ENCODE measurements at regions not wholly inside any gene's neighbourhood (a gene's known extent, or its start where the extent isn't known, plus 50 kb on each side); places are given as distances from the start of the nearest gene placed in this dataset.

DNA sequence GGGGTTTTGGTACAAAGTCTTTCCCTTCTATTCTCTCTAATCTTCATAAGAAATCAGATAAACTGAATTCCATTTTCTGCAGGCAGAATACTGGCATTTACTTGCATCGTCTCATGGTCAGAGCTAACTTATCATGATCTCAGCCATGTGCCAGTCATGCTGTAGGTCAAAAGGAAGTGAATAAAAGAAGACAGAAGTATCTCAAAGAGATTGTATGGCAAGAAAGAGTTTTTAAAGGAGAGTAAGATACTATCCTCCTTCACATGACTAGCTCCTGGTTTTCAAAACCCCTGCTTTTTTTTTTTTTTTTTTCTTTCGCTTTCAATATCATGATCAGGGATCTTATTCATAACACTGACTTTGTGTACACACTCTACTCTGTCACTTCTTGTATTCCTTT is 398.3 kb downstream of the C6orf118 start:
- TF ChIP-seq, protein P1, sequence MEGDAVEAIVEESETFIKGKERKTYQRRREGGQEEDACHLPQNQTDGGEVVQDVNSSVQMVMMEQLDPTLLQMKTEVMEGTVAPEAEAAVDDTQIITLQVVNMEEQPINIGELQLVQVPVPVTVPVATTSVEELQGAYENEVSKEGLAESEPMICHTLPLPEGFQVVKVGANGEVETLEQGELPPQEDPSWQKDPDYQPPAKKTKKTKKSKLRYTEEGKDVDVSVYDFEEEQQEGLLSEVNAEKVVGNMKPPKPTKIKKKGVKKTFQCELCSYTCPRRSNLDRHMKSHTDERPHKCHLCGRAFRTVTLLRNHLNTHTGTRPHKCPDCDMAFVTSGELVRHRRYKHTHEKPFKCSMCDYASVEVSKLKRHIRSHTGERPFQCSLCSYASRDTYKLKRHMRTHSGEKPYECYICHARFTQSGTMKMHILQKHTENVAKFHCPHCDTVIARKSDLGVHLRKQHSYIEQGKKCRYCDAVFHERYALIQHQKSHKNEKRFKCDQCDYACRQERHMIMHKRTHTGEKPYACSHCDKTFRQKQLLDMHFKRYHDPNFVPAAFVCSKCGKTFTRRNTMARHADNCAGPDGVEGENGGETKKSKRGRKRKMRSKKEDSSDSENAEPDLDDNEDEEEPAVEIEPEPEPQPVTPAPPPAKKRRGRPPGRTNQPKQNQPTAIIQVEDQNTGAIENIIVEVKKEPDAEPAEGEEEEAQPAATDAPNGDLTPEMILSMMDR (IDR thresholded peaks at IDR 0.05; ENCODE audit: insufficient read depth, low read length, poor library complexity, severe bottlenecking) = no peak
- no peaks in the 10 kb centered on the region for H3K36me3 ChIP-seq (ENCODE audit: control insufficient read depth, insufficient read depth, low read length)
- DNase-seq (ENCODE audit: extremely low read depth, insufficient read length) = no peak
- H3K27me3 ChIP-seq (replicated peaks; ENCODE audit: control insufficient read depth, insufficient read depth, low read length) = no peaks in the 10 kb centered on the region
- no peak overlapping the region for H3K4me3 ChIP-seq (replicated peaks; ENCODE audit: low read depth, low read length)

DNA sequence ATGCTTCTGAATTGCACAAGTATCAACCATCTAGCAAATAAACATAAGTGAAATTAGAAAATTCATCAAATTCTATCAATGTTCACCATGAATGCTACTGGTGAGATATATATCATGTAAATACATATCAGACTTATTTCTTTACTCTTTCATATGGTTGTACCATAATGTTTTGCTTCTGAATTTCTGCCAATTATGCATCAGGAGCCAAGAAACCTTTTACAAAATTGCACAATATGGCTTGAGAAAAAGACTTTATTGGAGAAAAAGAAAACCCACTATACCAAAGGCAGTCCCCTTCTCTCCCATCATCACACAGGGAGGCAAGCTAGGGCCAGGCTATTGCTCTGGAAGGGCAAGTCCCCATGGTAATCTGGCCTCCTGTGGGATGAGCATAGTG is 402.6 kb downstream of the C6orf118 start:
- Histone ChIP-seq H3K36me3 (ENCODE audit: control insufficient read depth, insufficient read depth, low read length) (no peaks in the 10 kb centered on the region), H3K4me3 (replicated peaks; ENCODE audit: low read depth, low read length) (no peak overlapping the region), H3K27me3 (replicated peaks; ENCODE audit: control insufficient read depth, insufficient read depth, low read length) (no peaks in the 10 kb centered on the region)
- TF ChIP-seq, protein P1 (IDR thresholded peaks at IDR 0.05; ENCODE audit: insufficient read depth, low read length, poor library complexity, severe bottlenecking) = no peak
- no peak for DNase-seq (ENCODE audit: extremely low read depth, insufficient read length)

- TF ChIP-seq, protein P1 (IDR thresholded peaks at IDR 0.05; ENCODE audit: insufficient read depth, low read length, poor library complexity, severe bottlenecking) = no peak
- Histone ChIP-seq H3K36me3 (ENCODE audit: control insufficient read depth, insufficient read depth, low read length) (no peaks in the 10 kb centered on the region), H3K27me3 (replicated peaks; ENCODE audit: control insufficient read depth, insufficient read depth, low read length) (no peaks in the 10 kb centered on the region), H3K4me3 (replicated peaks; ENCODE audit: low read depth, low read length) (no peak overlapping the region)
- no peak for DNase-seq (ENCODE audit: extremely low read depth, insufficient read length)
Observed at GRCh38 chr6:164905311-164905710, 404.1 kb downstream of the C6orf118 start.

- H3K36me3 ChIP-seq (ENCODE audit: control insufficient read depth, insufficient read depth, low read length) = no peaks in the 10 kb centered on the region
- no peaks in the 10 kb centered on the region for H3K27me3 ChIP-seq (replicated peaks; ENCODE audit: control insufficient read depth, insufficient read depth, low read length)
- TF ChIP-seq, protein P1 (IDR thresholded peaks at IDR 0.05; ENCODE audit: insufficient read depth, low read length, poor library complexity, severe bottlenecking) = no peak
- no peak for DNase-seq (ENCODE audit: extremely low read depth, insufficient read length)
- no peak overlapping the region for H3K4me3 ChIP-seq (replicated peaks; ENCODE audit: low read depth, low read length)
Observed at GRCh38 chr6:164898412-164898811, 411.0 kb downstream of the C6orf118 start.

GRCh38 chr6:164897523-164898235 is 411.7 kb downstream of the C6orf118 start:
- DNase-seq (ENCODE audit: extremely low read depth, insufficient read length) = no peak
- TF ChIP-seq, protein P1 (IDR thresholded peaks at IDR 0.05; ENCODE audit: insufficient read depth, low read length, poor library complexity, severe bottlenecking) = no peak

GRCh38 chr6:164889980-164890379 is 419.4 kb downstream of the C6orf118 start:
- TF ChIP-seq, protein P1 (IDR thresholded peaks at IDR 0.05; ENCODE audit: insufficient read depth, low read length, poor library complexity, severe bottlenecking) = no peak
- no peaks in the 10 kb centered on the region for H3K27me3 ChIP-seq (replicated peaks; ENCODE audit: control insufficient read depth, insufficient read depth, low read length)
- no peak overlapping the region for H3K4me3 ChIP-seq (replicated peaks; ENCODE audit: low read depth, low read length)
- no peaks in the 10 kb centered on the region for H3K36me3 ChIP-seq (ENCODE audit: control insufficient read depth, insufficient read depth, low read length)
- no peak for DNase-seq (ENCODE audit: extremely low read depth, insufficient read length)

More at GRCh38 chr6:164897523-164898235, 411.7 kb downstream of the C6orf118 start:
- no peaks in the 10 kb centered on the region for H3K36me3 ChIP-seq (ENCODE audit: control insufficient read depth, insufficient read depth, low read length)
- H3K4me3 ChIP-seq (replicated peaks; ENCODE audit: low read depth, low read length) = no peak overlapping the region
- H3K27me3 ChIP-seq (replicated peaks; ENCODE audit: control insufficient read depth, insufficient read depth, low read length) = no peaks in the 10 kb centered on the region

Measured in GM06990 (cell line).